GM13977 (cell line): ENCODE measurements at regions not wholly inside any gene's neighbourhood (a gene's known extent, or its start where the extent isn't known, plus 50 kb on each side); places are given as distances from the start of the nearest gene placed in this dataset.
"Not testable (repeated sequence)": the region's sequence is repeated elsewhere in the genome, so short reads cannot be mapped to it uniquely, and the experiment has no call there.

Experiments used
- DNase-seq: peaks from one replicate; pipeline ENCODE4 v3.0.0; 2012; ENCODE audit warnings: low spot score
- in situ Hi-C: fragments of 300-500 bp; cut with MboI; formaldehyde crosslinking; loops from one replicate; pipeline ENCODE4 v1.12.0; 2022; ENCODE audit warnings: low sequenced_read_pairs, low pct_unique_long_range_greater_than_20kb, mixed read lengths, inconsistent platforms; ENCODE audit not compliant: unreplicated experiment
- TF ChIP-seq, protein P1 (sequence below): IDR thresholded peaks from 2 replicates; pipeline ENCODE4 v1.5.1; 2012; ENCODE audit warnings: mild to moderate bottlenecking, control low read depth; ENCODE audit not compliant: insufficient read depth; ENCODE audit errors: extremely low read depth, missing control alignments

DNA sequence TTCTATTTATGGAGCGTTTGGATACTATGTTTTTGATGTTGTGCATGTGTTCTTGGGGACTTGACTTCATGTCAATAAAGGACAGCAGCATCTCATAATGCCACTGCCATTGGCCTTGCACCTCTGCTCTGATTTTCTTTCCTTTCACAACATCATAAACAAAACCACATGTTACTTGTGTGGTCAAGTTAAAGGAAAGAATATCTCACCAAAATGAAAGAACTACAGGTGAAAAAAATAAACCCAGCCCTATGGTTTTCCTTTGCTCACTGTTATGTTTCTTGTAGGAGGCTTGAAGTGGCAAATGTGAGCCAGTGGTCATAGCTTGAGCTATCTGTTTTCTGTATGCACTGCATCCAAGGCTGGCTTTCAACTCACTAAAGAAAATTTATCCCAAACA is 240.4 kb downstream of the KCNRG start:
- TF ChIP-seq, protein P1, sequence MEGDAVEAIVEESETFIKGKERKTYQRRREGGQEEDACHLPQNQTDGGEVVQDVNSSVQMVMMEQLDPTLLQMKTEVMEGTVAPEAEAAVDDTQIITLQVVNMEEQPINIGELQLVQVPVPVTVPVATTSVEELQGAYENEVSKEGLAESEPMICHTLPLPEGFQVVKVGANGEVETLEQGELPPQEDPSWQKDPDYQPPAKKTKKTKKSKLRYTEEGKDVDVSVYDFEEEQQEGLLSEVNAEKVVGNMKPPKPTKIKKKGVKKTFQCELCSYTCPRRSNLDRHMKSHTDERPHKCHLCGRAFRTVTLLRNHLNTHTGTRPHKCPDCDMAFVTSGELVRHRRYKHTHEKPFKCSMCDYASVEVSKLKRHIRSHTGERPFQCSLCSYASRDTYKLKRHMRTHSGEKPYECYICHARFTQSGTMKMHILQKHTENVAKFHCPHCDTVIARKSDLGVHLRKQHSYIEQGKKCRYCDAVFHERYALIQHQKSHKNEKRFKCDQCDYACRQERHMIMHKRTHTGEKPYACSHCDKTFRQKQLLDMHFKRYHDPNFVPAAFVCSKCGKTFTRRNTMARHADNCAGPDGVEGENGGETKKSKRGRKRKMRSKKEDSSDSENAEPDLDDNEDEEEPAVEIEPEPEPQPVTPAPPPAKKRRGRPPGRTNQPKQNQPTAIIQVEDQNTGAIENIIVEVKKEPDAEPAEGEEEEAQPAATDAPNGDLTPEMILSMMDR, result no peak
- in situ Hi-C loops, result no loop called here
- no peak for DNase-seq

DNA sequence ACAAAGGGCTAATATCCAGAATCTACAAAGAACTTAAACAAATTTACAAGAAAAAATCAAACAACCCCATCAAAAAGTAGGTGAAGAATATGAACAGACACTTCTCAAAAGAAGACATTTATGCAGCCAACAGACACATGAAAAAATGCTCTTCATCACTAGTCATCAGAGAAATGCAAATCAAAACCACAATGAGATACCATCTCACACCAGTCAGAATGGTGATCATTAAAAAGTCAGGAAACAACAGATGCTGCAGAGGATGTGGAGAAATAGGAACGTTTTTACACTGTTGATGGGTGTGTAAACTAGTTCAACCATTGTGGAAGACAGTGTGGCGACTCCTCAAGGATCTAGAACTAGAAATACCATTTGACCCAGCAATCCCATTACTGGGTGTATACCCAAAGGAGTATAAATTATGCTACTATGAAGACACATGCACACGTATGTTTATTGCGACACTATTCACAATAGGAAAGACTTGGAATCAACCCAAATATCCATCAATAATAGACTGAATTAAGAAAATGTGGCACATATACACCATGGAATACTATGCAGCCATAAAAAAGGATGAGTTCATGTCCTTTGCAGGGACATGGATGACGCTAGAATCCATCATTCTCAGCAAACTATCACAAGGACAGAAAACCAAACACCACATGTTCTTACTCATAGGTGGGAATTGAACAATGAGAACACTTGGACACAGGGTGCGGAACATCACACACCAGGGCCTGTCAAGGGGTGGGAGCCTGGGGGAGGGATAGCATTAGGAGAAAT is 241.5 kb downstream of the KCNRG start:
- DNase-seq, in situ Hi-C loops: not testable (repeated sequence)

DNA sequence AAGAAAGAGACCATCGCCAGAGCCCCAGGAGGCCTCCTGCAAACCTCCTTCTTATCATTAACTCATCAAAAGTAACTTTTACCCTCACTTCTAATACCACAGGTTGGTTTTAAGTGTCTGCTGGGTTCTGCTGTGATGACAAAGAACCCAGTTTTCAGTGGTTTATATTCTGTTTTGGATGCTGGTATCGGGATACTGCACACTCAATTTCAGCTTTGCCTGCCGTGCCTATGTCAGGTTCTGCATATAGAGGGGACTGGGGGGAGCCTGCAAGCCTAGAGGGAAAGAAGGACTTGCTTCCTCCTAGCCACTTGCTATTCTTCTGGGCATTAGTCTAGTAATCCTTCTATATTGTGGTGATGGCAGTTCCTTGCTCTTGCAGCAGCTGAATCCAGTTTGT is 242.4 kb downstream of the KCNRG start:
- TF ChIP-seq, protein P1, result no peak
- DNase-seq, result no peak
- in situ Hi-C loops, result no loop called here

DNA sequence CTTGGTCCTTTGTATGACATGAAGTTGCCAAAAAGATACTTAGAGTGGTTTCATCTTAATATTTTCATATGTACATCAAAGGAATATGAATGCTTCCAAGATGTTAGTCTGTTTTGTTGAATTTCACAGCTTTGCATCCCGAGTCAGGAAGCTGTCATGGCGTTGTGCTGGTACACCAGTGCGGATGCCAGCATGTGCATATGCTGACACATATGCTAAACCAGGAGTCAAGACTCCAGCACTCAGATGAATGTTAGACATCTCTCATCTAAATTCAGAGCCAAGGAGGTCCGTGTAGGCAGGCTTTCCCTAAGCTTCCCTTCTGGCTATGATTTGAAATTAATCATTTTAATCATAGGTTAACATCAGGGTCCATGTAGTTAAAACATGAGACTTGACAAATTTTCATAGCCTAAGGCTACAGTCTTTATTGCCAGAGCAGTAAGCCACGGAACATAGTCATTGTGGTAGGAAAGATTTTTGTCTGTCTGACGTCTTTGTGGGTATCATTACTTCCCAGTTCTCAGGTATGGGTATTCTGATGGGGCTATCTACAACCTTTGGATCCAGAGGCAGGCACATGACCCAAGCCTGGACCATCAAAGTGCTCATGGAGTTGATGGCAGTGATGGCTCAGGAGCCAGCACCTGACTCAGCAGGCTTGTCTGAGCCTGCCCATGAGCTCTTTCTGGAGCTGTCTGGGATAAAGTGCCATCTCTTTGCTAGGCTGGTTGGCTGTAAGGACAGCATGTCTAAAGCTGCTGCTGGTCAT is 246.1 kb downstream of the KCNRG start:
- DNase-seq, result no peak
- TF ChIP-seq, protein P1, result no peak
- in situ Hi-C loops, result no loop called here

DNA sequence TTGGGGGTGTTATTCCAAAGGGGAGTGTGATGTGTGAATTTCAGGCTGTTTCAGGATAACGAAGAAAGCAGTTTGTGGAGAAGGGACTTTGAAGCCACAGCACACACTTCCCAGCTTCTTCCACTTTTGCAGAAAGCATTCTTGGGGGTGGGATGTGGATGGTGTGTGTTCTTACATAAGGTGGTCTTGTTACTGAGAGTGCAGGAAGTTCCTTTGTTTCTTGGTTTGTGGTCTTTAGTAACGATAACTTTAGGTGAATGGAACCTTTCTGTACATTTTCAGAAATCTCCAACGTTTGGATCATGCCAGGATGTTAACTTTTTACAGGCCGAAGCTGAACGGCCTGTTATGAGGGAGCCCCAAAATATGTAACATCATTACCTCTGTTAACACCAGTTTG is 251.8 kb downstream of the KCNRG start:
- DNase-seq, result no peak
- TF ChIP-seq, protein P1, result no peak
- in situ Hi-C loops, result no loop called here

DNA sequence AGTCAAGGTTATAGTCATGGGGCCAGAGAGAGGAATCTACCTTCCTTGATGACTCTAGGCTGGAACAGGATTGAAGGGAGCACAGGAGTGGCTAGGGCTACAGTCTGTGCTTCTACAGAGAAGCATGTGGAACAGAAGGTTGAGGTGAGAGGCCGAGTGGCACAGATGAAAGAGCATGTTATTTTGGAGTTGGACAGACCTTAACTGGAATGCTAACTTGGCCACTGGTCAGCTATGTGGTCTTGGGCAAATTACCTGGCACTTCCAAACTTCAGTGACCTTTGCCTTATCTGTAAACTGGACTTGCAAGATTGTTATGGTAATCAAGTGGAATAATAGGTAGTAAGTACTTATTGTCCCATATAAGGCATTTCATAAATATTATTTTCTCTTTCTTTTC is 252.7 kb downstream of the KCNRG start:
- in situ Hi-C loops, result no loop called here
- TF ChIP-seq, protein P1, result no peak
- DNase-seq, result no peak

DNA sequence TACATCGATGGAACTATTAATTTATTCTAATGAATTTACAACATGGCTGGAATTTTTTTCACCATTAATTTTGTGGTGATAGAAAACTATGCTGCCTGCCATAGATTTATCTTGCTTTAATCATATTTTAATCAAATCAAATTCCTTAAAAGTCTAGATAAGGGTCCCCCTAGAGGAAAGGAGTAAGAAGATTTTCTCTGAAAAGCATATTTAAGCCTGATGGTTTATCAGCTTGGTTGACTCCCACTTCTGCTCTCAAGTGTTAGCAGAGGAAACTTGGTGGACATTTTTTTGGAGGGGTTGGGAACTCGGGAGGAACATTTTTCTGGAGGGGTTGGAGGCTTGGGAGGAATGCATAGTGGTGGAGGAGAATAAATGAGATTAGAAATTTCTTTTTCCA is 253.3 kb downstream of the KCNRG start:
- in situ Hi-C loops, result no loop called here
- TF ChIP-seq, protein P1, result no peak
- DNase-seq, result no peak
